ENCODE measurements at regions not wholly inside any gene's neighbourhood (a gene's known extent, or its start where the extent isn't known, plus 50 kb on each side); places are given as distances from the start of the nearest gene placed in this dataset.

GRCh38 chr9:32142074-32142473 lies 242.4 kb upstream of the ACO1 start (continued):
- TF ChIP-seq CUX1 (IDR thresholded peaks at IDR 0.05; ENCODE audit: insufficient replicate concordance, low read depth, low read length) (no peak), CBFB (IDR thresholded peaks at IDR 0.05; ENCODE audit: low read depth) (no peak), PBX3 (IDR thresholded peaks at IDR 0.05; ENCODE audit: insufficient replicate concordance, low read depth, low read length) (no peak), ZBTB11 (CRISPR knock-in tag; IDR thresholded peaks at IDR 0.05) (no peak), BMI1 (IDR thresholded peaks at IDR 0.05; ENCODE audit: borderline replicate concordance) (no peak)
